GM19238 (cell line): ENCODE measurements at regions not wholly inside any gene's neighbourhood (a gene's known extent, or its start where the extent isn't known, plus 50 kb on each side); places are given as distances from the start of the nearest gene placed in this dataset.
"Not testable (repeated sequence)": the region's sequence is repeated elsewhere in the genome, so short reads cannot be mapped to it uniquely, and the experiment has no call there.

Experiments used
- DNase-seq: peaks from one replicate; pipeline ENCODE4 v3.0.0; 2011; ENCODE audit warnings: low spot score; ENCODE audit not compliant: insufficient read length

DNA sequence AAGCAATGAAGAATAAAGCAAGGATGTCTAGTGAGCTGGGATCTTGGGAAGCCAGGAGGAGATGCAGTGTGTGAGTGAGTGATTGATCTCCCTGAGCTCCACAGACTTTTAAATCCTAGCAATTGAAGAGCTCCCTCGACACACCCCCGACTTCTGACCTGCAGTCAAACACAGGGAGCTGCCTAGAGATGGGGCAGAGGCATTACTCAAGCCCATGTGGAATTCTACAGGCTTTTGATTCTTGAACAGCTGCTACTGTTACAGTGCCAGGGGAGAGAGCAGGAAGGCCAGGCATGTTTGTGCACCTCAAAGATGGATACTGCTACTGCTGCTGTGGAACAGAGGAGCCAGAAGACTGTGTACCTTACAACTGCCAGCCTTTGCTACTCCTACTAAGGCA is 1403.1 kb upstream of the ALCAM start:
- DNase-seq = no peak

DNA sequence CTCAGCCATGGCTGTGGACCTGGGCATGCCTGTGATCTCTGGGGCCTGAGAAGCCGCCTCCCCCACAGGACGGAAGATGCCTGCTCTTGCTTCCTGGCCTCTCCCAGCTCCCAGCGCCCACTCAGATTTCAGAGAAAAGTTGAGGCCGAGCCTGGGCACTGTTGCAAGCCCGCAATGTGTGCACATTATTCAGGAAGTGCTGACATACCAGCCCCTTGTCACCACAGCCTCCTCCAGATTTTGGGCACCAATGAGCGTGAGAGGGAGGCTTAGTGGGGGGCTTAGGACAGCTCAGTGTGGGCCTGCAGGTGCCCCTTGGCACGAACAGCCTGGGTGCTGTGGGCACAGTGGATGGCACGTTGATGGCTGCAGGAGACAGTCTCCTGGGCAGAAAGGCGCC is 1400.9 kb upstream of the ALCAM start:
- no peak for DNase-seq

DNA sequence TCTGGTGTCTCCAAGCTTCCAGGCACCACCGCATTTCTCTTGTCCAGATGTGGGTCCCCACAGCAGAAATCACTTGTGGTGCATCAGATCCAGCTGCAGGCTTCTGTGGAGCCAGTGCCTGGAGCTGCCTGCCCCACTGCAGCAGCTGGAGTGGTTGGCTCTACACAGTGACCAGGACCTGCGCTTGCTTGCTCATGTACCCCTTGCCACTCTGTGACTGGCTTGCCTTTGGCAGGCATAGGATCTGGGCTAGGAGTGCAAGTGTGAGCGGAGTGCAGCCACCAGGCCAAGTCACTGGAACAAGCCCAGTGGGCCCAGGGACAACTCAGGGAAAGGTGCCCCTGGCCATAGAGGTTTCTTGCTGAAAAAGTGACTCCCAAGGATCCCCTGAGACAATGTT is 1400.0 kb upstream of the ALCAM start:
- DNase-seq = no peak

DNA sequence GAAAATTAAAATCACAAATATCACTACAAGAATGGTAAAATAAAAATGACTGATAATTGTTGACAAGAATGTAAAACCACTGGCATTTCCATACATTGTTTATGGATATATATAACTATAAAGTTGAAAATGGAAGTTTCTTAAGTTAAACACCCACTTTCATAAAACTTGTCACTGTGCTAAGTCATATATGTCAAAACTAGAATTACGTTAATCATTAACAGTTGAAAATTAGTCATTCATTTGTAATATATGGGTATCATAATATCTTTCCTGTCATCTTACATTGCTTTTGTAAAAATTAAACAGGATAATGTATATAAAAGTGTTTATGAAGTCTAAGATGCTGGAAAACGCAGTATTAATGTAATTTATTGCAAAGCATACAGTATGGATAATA is 1398.6 kb upstream of the ALCAM start:
- DNase-seq = no peak

DNA sequence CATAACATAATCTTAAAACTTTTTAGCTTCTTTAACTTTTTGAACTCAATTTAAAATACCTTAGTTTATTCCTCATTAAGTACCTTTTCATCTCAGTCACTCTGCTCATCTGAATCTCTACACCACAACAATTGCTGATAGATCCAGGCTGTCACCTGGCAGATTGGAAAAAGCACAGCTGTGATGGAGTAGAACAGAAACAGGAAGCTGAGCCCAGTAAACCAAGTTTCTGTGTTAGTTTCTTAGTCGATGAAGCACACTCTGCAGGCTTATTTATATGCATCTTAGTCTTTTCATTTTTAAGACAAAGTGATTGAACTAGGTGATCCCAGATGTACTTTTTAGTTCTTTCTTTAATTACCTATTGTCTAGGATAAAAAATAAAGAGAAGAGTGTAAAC is 1398.0 kb upstream of the ALCAM start:
- no peak for DNase-seq

DNA sequence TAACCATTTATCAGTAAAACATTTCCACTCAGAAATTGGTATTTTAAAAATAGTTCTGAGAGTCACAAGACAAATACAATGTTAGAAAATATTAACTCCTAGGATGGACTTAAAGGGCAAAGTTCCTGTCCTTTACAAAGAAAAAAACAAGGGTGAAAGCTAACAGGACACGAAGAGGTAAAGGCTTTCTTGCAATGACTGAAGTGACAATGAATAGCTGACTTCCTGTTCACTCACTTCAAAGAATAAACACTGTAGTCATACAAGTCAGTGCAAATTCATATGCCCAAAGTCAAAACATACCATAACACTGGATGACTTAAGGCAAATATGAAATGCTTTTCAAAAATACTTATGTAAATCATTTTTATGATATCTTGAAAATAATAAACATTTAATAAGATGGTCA is 1389.8 kb upstream of the ALCAM start:
- no peak for DNase-seq

DNA sequence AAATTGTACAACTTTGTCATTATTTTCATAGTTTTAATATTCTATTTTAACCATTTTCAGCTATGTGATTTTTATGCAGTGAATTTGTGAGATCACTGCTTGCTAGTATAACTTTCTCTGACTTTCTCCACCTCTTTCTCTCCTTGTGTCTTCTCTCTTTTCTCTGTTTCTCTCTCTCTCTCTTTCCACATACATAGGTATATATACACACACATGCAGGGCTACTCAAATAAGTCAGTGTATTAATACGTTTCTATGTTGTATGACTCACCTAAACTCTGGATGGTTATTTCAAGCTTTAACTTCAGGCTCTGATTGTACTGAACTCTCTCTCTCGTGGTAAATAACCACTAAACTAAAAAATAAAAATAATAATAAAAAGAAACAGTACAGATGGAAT is 1389.3 kb upstream of the ALCAM start:
- DNase-seq = no peak

DNA sequence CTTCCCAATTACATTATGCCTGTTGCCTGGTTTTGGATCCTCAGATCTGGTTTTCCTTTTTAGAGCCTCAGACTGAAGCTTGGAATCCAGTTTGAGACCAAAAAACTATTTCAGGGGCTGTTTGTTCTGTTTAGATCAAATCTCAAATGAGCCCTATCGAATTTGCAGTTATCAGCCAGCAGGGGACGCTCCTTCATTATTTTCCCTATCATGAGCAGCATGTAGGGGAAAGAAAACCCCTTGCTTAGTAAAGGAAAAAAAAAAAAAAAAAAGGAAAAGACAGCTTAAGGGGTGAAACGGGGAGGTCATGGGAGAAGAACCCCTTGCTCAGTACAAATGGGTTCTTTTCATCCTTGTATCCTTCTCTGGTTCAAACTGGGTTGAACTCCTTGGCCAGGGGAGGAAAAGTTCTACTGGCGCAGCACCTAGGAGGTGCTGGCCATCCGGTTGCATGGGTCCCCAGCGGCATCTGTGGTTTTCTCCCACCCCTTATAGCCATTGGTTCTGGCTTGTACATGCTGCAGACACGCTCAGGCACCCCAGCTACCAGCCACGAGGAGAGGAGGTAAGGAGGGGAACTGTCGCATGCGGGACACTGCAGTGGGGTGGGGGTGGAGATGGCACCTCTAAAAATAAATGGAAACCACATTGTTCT is 1375.1 kb upstream of the ALCAM start:
- DNase-seq = no peak

DNA sequence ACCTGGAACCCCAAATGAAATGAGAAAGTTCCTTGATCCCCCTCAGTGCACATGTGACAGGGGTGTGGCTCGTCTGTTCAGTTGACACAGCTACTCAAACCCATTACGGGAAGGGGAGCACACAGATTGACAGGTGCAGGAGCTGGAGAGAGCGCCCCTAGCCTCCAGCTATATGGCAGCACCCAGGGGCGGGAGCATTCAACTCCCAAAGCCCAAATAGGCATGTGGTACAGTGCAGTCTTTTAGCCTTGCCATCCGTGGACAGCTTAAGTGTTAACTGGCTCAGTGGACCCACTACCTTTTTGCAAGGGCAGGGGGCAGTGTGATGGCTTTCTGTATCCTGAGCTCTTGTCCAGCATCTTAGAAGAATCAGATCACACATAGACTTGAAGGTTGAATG is 1374.2 kb upstream of the ALCAM start:
- DNase-seq = no peak

DNA sequence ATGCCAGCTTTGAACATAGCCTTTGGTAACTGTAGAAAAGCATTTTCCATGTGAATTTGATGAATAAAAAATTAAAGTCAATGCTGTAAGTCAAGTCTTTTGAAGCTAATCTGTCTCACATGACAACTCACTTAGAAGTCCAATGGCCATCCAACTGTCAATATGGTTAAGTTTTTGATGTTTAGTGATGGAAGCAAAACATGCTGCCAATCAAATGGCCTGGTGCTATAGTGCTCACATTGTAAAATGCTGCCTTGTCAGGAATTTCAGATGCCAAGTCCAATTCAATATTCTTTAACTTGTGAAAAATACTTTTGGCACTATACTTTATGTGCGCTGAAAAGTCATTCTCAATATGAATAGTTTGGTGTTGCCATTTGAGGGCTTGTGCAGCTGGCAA is 1361.8 kb upstream of the ALCAM start:
- DNase-seq = no peak

DNA sequence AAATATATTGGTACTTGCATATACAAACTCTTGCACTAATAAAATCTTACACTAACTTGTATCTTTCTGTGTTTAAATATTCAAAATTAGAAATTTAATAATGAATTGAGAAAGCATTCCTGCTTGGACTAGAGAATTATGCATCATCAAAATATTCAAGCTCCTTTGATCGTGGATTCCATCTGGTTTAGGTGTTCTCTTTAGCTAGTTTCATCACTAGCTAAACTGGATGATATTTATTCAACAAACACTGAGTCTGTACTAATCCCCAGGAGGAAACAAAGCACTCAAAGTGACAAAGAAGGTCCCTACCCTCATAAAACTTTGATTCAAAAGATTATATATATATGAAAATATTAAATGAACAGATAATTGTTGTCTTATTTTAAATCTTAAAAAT is 1360.9 kb upstream of the ALCAM start:
- DNase-seq = no peak

DNA sequence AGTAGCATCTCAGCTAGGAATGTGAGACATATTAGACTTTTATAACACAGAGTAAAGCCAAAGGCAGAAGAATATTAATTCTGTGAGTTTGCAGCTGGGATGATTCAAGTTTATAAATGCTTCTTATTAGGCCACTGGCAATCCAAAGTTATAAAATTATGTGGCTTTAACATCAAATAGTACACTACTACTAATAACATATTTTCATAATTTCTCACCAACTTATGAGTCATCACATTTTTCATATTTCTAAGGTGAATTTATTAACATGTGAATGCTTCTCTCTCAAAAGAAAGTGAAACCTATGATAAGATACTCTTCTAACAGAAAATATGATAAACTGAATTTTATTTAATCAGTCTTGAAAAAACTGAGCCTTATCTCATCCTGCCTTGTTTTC is 1348.2 kb upstream of the ALCAM start:
- no peak for DNase-seq

DNA sequence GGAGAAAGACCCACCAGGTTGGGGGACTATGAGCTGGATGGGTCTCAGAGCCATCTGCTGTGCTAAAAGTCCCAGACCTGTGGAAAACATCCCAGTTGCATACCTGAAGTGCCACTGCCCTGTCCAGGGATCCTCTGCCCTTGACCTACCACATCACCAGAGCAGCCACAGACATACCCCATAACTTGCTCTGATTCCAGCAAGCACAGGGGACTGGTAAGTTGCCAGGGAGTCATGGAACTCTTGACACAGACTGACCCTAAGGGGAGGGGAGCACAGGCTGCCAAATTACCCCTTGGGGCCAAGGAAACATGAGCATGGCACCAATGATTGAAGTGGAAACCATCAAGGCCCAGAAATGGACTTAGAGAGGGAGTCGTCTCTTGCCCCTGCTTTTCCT is 1335.1 kb upstream of the ALCAM start:
- no peak for DNase-seq

DNA sequence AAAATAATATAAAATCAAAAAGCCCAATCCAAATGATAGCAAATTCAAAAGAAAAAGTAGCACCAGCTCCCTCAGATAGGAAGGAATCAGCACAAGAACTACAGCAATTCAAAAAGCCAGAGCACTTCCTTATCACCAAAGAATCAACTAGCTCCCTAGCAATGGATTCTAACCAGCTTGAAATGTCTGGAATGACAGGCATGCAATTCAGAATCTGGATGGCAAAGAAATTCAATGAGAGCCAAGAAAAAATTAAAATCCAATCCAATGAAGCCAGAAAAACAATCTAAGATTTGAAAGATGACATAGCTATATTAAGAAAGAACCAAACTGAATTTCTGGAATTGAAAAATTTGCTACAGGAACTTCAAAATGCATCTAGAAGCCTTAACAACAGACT is 1334.4 kb upstream of the ALCAM start:
- no peak for DNase-seq

DNA sequence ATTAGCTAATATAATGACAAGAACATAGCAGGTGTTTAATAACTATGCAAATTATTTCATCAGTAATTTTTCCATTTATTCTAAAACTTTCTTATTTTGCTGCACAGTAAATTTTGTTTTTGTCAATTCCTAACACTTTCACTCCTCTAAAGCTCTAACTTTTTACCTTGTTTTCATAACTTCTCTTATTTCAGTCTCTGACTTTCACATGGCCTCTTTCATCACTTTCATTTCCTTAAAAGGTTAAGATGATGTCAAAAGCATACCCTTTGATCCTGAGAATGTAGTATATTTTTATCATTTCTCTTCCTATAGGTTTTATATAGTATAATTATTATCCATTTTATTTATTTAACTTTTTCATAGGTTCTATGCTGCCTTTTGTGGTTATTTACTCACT is 1325.8 kb upstream of the ALCAM start:
- no peak for DNase-seq

DNA sequence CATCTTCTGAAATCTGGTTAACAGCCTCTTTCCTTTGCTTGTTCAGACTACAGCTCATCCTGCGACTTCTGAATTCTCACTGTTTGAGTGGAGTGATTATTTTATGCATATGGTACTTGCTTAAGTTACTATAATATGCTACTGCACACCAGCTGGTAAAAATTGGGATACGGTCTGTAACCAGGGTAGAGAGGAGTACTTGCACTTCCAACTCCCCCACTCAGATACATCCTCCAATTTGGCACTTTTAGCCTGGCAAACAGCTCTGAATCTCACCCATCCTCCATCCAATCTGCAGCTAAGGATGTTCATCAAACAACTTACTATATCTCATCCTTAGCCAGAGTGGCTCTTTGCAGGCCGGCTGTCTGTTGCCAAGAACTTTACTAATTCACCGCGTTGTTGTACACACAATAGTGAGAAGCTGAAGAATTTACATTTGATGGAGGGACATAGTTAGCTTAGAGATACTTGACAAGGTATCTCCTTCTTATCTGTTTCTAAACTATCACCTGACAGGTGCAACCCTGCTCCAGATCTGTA is 1323.6 kb upstream of the ALCAM start:
- not testable (repeated sequence) for DNase-seq

DNA sequence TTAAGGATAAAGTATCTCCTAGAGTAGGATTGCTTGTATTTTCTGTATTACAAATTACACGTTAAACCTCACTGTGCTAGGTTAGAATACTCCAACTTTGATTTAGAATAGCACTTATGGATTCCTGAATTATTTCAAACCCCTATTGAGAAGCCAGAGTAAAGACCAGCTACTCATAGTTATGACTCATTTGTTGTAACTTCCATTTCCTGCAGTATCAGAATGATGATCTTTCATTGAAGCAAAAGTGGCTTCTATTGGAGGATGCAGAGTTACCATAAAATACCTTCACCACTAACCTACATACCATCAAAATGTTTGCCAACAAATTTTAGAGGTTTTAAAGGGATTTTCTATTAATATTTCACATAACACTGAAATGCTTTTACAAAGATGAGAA is 1322.7 kb upstream of the ALCAM start:
- DNase-seq = no peak

DNA sequence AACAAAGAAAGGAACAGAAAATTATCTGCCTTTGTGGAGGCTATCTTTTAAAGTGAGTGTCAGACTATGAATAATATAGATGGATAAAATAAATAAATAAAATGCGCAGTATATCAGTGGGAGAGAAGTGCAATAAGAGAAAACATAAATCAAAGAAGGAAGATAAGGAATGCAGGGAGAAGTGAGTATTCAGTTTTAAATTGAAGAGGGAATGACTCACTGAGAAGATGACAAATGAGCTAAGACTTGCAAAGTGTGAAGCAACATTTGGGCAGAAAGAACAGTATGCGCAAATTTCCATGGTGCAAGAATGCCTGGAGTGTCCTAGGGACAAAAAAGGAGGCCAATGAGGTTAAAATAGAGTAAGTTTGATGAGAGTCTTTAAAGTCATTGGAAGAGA is 1300.1 kb upstream of the ALCAM start:
- no peak for DNase-seq

DNA sequence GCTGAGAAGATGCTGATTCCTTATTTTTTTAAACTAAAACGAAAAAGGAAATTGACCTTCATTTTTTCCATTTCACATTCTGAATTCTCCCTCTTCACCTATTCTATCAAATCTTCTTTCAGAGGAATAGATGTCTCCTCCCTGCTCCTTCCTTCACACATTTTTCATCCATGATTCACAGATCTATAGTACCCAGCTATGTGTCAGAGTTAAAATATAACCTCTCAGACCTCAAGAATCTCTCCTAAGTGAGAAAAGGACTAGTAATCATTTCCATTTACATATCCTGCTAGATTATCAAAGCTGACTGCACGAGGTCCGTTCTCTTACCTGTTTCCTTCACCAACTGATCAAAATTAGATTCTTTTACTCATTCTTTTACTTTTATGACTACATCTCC is 1297.6 kb upstream of the ALCAM start:
- no peak for DNase-seq

DNA sequence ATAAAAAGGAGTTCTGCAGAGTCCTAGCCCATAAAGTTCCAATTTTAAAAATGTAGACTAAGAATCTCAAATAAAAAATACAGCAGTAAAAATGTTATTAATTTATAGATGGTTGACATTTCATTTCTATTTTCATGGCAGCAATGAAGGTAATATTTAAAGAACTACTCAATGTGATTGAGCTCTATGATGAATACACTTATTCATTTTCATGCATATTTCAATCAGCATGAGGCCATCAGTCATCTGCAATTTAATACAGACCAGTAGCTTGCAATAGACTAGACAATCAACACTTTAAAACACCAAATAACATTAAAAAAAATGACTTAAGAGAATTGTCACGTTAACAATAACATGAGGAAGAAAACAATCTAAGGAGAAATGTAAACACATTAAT is 1295.8 kb upstream of the ALCAM start:
- DNase-seq = no peak

DNA sequence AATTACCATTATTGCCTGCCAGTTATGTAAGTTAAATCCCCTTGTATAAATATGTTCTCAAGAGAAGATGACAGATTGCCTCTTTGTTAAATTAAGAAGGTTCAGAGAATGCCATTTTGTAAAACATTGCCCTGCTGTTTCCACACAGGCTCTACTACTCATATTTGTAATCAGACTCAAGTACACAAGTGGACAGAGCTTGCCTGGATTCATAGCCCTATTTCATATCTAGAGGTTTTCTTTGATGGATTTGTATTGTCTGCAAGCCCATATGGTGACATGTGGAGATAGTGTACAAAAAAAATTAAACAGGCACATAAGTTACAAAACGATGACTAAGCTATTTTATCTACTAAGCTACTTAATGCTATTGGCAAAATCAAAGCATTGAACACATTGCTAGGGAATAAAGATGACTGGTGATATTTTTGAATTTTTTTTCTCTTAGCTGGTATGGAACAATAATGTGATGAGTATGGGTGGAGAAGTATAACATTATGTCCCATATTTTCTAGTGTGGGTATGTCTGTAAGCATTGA is 1286.6 kb upstream of the ALCAM start:
- no peak for DNase-seq

DNA sequence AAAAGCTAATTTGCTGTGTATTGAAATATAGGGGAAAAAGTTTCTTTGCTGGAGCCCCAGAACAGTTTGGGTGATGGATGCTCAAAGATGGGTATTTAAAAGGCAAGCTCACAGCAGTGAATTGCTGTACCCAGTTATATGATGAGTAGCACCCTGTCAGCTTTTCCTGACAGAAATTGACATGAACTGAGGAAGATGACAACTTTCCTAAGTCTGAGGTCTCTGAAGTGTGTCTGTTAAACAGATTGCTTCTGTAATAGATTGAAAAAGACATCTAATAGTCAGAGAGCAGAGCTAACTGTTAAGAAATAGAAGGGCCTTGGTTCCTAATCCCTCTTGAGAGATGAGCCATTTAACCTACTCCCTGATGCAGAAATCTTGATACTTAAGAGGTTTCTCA is 1278.0 kb upstream of the ALCAM start:
- DNase-seq = no peak

DNA sequence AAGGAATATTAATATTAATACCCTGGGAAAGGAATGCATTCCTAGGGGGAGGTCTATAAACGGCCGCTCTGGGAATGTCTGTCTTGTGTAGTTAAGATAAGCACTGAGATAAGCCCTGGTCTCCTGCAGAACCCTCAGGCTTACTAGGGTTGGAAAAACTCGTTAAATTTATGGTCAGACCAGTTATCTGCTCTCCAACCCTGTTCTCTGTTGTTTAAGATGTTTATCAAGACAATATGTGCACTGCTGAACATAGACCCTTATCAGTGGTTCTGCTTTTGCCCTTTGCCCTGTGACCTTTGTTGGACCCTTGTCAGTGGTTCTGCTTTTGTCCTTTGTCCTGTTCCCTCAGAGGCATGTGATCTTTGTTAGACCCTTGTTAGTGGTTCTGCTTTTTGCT is 1276.7 kb upstream of the ALCAM start:
- not testable (repeated sequence) for DNase-seq

DNA sequence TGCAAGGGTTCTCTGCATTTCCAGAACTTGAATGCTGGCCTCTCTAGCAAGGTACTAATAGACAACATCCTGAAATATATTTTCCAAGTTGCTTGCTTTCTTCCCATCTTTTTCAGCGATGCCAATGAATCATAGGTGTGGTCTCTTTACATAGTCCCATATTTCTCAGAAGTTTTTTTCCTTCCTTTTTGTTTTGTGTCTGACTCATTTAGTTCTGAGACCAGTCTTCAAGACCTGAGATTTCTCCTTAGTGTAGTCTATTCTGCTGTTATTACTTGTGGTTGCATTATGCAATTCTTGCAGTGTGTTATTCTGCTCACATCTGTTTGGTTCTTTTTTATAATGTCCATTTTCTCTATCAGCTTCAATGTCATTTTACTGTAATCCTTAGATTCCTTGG is 1265.0 kb upstream of the ALCAM start:
- DNase-seq = no peak
